Peyer's patch (tissue), 4 donors: ENCODE measurements at regions not wholly inside any gene's neighbourhood (a gene's known extent, or its start where the extent isn't known, plus 50 kb on each side); places are given as distances from the start of the nearest gene placed in this dataset.

ENCODE experiments used
- DNase-seq, 3 donors: peaks; one replicate each; pipeline ENCODE4 v3.0.0-alpha.2; 2017 to 2019
- H3K27ac ChIP-seq, 4 donors: fragments of 200-600 bp; sonication (generic); one replicate each; pipeline ENCODE4 v1.5.1; 2016 to 2019
- H3K27me3 ChIP-seq, 2 donors: fragments of 200-600 bp; sonication (generic); one replicate each; pipeline ENCODE4 v1.5.1; 2019
- H3K36me3 ChIP-seq, 3 donors: fragments of 200-600 bp; sonication (generic); one replicate each; pipeline ENCODE4 v1.5.1; 2016 to 2019
- H3K4me1 ChIP-seq, 4 donors: fragments of 200-600 bp; sonication (generic); one replicate each; pipeline ENCODE4 v1.5.1; 2016 to 2019
- H3K4me3 ChIP-seq, 4 donors: fragments of 200-600 bp; sonication (generic); 1 replicate in 3 of 4; 2 replicates in 1 of 4; pipeline ENCODE4 v1.5.1; 2016 to 2019; ENCODE audit warnings: mild to moderate bottlenecking in 1 of 4
- H3K9me3 ChIP-seq, 4 donors: fragments of 200-600 bp; sonication (generic); one replicate each; pipeline ENCODE4 v1.5.1; 2016 to 2019; ENCODE audit warnings: mild to moderate bottlenecking in 1 of 4
- CTCF ChIP-seq, 6 experiments: fragments of 450-650 bp in 4 of 6; fragments of 200-600 bp in 2 of 6; sonication (generic) in 1 of 6; IDR thresholded peaks; one replicate each; pipeline ENCODE4 v1.5.1; 2017 to 2019; ENCODE audit warnings: antibody characterized with exemption in 6 of 6, mild to moderate bottlenecking in 3 of 6, moderate library complexity in 1 of 6
- POLR2A ChIP-seq, 2 donors: fragments of 450-650 bp; IDR thresholded peaks; one replicate each; pipeline ENCODE4 v1.5.1; 2017; ENCODE audit warnings: antibody characterized with exemption in 2 of 2, mild to moderate bottlenecking in 2 of 2, moderate library complexity in 2 of 2

- DNase-seq, result no peak
- H3K9me3 ChIP-seq, result no peaks in the 10 kb centered on the region
- H3K27me3 ChIP-seq, result no peaks in the 10 kb centered on the region
- no peaks in the 10 kb centered on the region for H3K36me3 ChIP-seq
- no peak overlapping the region for H3K27ac ChIP-seq
- H3K4me3 ChIP-seq, result no peak overlapping the region
- TF ChIP-seq CTCF (IDR thresholded peaks at IDR 0.05) (no peak), POLR2A (IDR thresholded peaks at IDR 0.05) (no peak)
- H3K4me1 ChIP-seq, result no peaks in the 10 kb centered on the region
Measured at GRCh38 chr2:16167870-16168426, 227.6 kb downstream of the MYCN start.

DNA sequence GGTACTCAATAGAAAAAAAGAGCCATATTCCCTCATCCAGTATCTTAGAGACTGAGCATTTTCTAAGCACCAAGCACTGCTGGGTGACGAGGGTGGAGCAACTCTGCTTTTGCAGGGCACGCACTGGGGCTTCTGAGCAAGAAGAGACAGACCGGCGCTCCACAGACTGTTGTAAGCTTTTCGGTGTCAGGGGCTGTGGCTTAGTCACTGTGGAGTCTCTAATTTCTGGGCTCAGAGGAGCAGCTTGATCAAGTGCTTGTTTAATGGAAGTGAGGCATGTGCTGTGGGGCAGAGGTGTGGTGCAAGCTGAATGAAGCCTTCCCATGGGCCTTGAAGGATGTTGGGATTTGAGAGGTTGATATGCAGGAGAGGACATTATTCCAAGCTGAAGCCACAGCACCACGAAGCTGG, 227.1 kb downstream of the MYCN start:
- no peak overlapping the region for H3K4me3 ChIP-seq
- no peak for TF ChIP-seq CTCF (IDR thresholded peaks at IDR 0.05)
- no peak for TF ChIP-seq POLR2A (IDR thresholded peaks at IDR 0.05)
- H3K27ac ChIP-seq, result no peak overlapping the region
- no peaks in the 10 kb centered on the region for H3K4me1 ChIP-seq
- H3K27me3 ChIP-seq, result no peaks in the 10 kb centered on the region
- no peaks in the 10 kb centered on the region for H3K36me3 ChIP-seq
- DNase-seq, result no peak
- H3K9me3 ChIP-seq, result no peaks in the 10 kb centered on the region

- no peaks in the 10 kb centered on the region for H3K36me3 ChIP-seq
- TF ChIP-seq POLR2A (IDR thresholded peaks at IDR 0.05) (no peak), CTCF (IDR thresholded peaks at IDR 0.05) (no peak)
- H3K9me3 ChIP-seq, result no peaks in the 10 kb centered on the region
- no peaks in the 10 kb centered on the region for H3K4me1 ChIP-seq
- H3K27me3 ChIP-seq, result no peaks in the 10 kb centered on the region
- no peak overlapping the region for H3K4me3 ChIP-seq
- DNase-seq, result no peak
- H3K27ac ChIP-seq, result no peak overlapping the region
Measured at GRCh38 chr2:16166327-16166981, 226.1 kb downstream of the MYCN start.

DNA sequence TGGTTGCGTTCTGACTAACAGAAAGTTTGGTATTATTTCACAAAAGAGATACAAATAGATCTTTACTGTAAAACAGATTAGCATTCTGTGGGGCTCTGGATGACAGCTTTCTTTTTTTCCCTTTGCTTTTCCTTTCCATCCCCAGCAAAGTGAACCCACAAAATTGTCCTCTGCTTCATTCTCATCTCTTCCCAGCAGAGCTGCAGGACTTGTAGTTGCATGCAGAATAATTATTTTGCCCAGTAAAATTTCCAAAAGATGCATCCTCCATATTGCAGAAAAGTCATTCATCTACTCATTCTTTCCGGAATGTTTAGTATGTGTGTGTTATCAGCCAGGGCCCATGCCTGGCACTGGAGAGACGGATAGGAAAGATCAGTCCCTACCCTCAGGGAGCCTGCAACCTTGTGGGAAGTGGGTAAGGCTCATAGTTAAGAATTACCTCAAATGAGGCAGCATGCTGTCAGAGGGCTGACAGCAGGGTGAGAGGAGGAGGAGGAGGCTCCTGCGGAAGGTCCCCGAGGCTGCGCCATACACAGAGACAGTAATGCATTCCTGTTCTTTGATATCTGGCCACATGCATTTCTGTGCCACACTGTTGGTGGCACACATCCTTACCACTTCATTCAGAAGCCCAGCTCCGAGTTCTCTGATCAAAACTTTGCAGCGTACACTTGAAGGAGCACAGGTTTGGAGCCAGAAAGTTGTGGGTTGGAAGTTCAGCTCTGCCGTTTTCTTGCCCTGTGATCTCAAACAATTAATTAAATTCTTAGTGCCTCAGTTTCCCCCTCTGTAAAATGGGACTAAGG, 225.4 kb downstream of the MYCN start:
- Histone ChIP-seq H3K4me3 (no peak overlapping the region), H3K27me3 (no peaks in the 10 kb centered on the region), H3K27ac (no peak overlapping the region), H3K9me3 (no peaks in the 10 kb centered on the region), H3K4me1 (no peaks in the 10 kb centered on the region), H3K36me3 (no peaks in the 10 kb centered on the region)
- TF ChIP-seq CTCF (IDR thresholded peaks at IDR 0.05), result no peak
- TF ChIP-seq POLR2A (IDR thresholded peaks at IDR 0.05), result no peak
- no peak for DNase-seq

GRCh38 chr2:16162491-16163040, 222.2 kb downstream of the MYCN start:
- Histone ChIP-seq H3K4me3 (no peak overlapping the region), H3K9me3 (no peaks in the 10 kb centered on the region), H3K36me3 (no peaks in the 10 kb centered on the region), H3K27ac (no peak overlapping the region), H3K4me1 (no peaks in the 10 kb centered on the region), H3K27me3 (no peaks in the 10 kb centered on the region)
- TF ChIP-seq CTCF (IDR thresholded peaks at IDR 0.05), result no peak
- no peak for TF ChIP-seq POLR2A (IDR thresholded peaks at IDR 0.05)
- no peak for DNase-seq
